ENCODE measurements at regions not wholly inside any gene's neighbourhood (a gene's known extent, or its start where the extent isn't known, plus 50 kb on each side); places are given as distances from the start of the nearest gene placed in this dataset.

DNA sequence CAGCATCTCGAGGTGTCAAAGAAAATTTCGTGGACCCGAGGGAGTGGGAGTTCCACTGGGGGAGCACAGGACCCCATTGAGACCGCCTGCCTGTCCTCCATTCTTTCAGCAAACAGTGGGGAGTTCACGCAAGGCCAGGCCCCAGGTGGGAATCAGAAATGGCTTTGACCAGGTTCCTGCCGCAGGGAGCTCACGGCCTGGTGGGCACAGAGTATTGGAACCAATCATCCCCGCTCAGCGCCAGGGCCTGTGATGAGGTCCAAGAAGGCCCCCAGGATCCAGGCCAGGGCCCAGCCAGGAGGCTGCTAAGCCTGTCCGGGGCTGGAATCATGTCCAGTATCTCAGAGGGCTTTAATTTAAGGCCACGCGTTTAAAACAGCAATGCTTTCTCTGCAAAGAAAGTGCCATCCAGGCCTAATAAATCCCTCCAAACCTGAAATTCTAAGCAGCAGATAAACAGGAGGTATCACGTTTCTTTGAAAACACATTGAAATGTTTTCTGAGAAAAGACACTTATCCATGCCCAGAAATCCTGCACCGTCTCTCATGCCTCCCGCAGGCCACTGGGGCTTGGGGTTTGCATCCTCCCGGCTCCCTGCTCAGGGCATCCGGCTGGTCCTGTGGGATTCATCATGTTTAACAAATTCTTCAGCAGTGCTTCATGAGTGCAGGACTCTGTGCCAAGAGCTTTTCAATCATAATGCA, 125.7 kb downstream of the OAT start:
- H3K9me3 ChIP-seq: no peaks in the 10 kb centered on the region
- no peak overlapping the region for H3K4me3 ChIP-seq
- no peaks in the 10 kb centered on the region for H3K4me1 ChIP-seq
- no peak for ATAC-seq
- H3K27me3 ChIP-seq: no peaks in the 10 kb centered on the region
- no peaks in the 10 kb centered on the region for H3K36me3 ChIP-seq
- whole genome bisulfite sequencing, 2 donors (ENCODE audit: low coverage in 1 of 2): 81% methylated on average over 7 to 10 of the region's 17 CpGs
- TF ChIP-seq POLR2AphosphoS5 (IDR thresholded peaks at IDR 0.05) (no peak), EP300 (IDR thresholded peaks at IDR 0.05) (no peak), POLR2A (IDR thresholded peaks at IDR 0.05) (no peak)
- TF ChIP-seq, protein P1, sequence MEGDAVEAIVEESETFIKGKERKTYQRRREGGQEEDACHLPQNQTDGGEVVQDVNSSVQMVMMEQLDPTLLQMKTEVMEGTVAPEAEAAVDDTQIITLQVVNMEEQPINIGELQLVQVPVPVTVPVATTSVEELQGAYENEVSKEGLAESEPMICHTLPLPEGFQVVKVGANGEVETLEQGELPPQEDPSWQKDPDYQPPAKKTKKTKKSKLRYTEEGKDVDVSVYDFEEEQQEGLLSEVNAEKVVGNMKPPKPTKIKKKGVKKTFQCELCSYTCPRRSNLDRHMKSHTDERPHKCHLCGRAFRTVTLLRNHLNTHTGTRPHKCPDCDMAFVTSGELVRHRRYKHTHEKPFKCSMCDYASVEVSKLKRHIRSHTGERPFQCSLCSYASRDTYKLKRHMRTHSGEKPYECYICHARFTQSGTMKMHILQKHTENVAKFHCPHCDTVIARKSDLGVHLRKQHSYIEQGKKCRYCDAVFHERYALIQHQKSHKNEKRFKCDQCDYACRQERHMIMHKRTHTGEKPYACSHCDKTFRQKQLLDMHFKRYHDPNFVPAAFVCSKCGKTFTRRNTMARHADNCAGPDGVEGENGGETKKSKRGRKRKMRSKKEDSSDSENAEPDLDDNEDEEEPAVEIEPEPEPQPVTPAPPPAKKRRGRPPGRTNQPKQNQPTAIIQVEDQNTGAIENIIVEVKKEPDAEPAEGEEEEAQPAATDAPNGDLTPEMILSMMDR (IDR thresholded peaks at IDR 0.05): no peak
- H3K27ac ChIP-seq: no peak overlapping the region

DNA sequence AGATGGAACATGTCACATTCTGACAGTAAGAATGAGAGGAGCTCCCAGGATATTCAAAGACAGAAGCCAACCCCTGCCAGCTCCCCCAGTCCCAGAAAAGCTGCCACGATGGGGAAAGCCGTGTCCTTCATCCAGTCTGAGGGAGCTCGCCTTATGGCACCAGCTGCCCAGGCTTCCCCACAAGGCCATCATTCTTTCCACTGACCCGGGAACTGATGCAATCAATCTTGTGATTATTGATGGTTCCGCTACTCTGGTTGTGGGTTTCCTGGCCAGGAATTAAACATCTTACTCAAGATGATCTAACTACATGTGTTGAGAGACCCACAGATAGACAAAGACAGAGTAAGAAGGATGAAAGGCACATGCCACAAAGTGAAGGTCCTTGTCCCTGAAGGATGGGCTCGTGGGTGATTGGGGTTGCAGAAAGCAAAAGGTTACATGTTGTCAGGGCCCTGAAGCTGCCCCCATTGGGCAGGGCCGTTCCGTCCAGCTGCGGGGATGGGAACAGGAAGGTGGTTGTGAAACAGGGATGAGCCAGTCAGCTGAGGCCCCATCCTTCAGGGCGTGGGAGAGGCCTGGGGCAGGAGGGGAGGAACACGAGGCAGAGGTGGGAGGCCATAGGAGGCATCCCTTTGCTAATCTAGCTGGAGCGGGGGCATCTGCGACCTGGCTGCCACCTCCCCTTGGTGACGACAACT, 127.6 kb downstream of the OAT start:
- Histone ChIP-seq H3K4me3 (no peak overlapping the region), H3K4me1 (no peaks in the 10 kb centered on the region), H3K36me3 (no peaks in the 10 kb centered on the region), H3K9me3 (no peaks in the 10 kb centered on the region), H3K27ac (no peak overlapping the region), H3K27me3 (no peaks in the 10 kb centered on the region)
- WGBS, 2 donors (ENCODE audit: low coverage in 1 of 2): 83 to 87% methylated on average over 1 to 11 of the region's 14 CpGs
- TF ChIP-seq POLR2A (IDR thresholded peaks at IDR 0.05) (no peak), EP300 (IDR thresholded peaks at IDR 0.05) (no peak), POLR2AphosphoS5 (IDR thresholded peaks at IDR 0.05) (no peak)
- TF ChIP-seq, protein P1 (IDR thresholded peaks at IDR 0.05): no peak
- peak; percentile 74 for ATAC-seq

DNA sequence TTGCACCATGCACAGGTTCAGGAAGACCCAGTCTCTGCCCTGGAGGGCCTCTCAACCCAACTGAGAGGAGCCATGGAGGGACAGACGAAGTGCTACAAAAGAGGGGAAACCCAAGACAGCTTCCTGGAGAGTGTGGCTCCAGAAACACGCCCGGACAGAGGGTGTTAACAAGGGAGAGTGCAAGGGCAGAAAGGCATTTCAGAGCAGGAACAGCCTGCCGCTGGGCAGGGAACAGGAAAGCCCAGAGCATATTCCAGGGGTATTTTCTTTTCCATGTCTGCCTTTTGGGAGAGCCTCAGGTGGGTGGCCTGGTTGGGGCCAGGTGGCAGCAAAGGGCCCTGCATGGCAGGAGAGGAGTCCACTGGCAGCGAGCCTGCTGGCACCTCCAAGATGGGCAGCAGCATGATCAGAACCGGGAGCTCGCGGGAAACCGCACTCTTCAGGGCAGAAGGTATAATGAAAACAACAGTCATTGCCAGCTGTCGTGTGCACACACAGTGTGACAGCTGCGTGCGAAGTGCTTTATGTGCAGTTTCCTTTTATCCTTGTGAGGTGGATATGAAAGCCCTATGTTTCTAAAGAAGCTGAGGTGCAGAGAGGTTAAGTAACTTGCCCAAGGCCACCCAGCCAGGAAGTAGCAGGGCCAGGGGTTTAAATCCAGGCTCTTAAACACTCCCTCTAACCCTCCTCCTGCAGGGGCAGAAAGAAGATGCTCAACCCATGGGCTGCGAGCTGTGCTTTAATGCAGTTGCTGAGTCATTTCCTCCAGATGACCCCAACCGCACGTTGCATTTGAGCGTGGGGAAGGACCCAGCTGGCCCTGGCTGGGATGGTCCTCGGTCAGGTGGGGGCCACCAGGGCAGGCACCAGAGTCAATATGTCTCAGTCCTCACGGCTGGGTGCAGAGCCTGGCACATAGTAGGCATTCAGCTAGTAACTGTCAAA, 128.6 kb downstream of the OAT start:
- ATAC-seq: no peak
- TF ChIP-seq POLR2AphosphoS5 (IDR thresholded peaks at IDR 0.05): no peak
- TF ChIP-seq, protein P1 (IDR thresholded peaks at IDR 0.05): no peak
- TF ChIP-seq POLR2A (IDR thresholded peaks at IDR 0.05): no peak
- no peak for TF ChIP-seq EP300 (IDR thresholded peaks at IDR 0.05)
- 56 to 66% methylated on average over 4 of the region's 18 CpGs for WGBS, 2 donors (ENCODE audit: low coverage in 1 of 2)
- Histone ChIP-seq H3K4me3 (no peak overlapping the region), H3K27me3 (no peaks in the 10 kb centered on the region), H3K36me3 (no peaks in the 10 kb centered on the region), H3K4me1 (no peaks in the 10 kb centered on the region), H3K9me3 (no peaks in the 10 kb centered on the region), H3K27ac (no peak overlapping the region)

DNA sequence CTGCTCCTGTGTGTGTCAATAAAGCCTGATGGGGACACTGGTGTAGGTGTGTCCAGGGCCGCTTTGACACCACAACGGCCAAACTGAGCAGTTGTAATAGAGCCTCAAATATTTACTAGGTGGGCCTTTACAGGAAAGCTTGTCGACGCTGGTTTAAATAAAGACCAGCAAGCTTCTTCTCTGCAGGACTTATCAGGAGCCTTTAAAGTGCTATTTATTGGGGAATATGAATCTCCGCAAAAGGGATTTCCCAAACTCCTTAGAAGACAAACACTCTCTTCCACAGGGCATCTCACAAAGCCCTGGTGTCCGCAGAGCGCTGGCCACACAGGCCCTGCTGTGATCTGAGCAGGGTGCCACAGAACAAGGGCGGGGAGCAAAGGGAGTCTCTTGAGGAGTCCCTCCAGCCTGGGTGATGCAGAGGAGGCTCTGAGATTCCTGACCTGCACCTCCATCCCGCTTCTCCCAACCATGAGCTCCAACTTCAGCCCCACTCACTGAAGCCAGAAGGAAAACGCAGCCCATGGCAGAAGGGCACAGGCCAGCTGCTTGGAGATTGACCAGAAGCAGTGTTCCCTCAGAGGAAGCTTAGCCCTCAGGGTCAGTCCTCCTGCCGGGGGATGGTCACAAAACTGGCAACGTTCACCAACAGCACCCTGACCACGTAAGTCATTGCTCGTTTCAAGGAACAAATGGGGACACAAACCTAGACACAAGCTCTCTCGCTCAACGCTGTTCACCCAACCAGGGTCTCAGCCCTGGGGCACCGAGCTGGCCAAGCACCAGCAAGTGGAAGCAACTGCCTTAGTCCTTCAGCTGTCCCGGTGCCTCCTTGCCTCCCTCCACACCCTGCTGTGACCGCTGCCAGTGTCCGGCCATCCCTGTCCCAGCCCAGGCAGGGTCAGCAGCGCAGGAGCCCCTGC, 129.5 kb downstream of the OAT start:
- no peak for ATAC-seq
- WGBS, 2 donors (ENCODE audit: low coverage in 1 of 2): 100% methylated on average over 2 to 3 of the region's 21 CpGs
- Histone ChIP-seq H3K4me1 (no peaks in the 10 kb centered on the region), H3K27me3 (no peaks in the 10 kb centered on the region), H3K9me3 (no peaks in the 10 kb centered on the region), H3K27ac (no peak overlapping the region), H3K36me3 (no peaks in the 10 kb centered on the region), H3K4me3 (no peak overlapping the region)
- TF ChIP-seq POLR2A (IDR thresholded peaks at IDR 0.05): no peak

All from gastroesophageal sphincter (tissue), 4 donors.